IMR-90 (cell line): ENCODE measurements at regions not wholly inside any gene's neighbourhood (a gene's known extent, or its start where the extent isn't known, plus 50 kb on each side); places are given as distances from the start of the nearest gene placed in this dataset.

Experiments used
- ATAC-seq: fragments of 200-7000 bp; cut with Tn5 transposase; 2 replicates; pipeline ENCODE4 v1.9.1; 2020; ENCODE audit warnings: low read depth, mild to moderate bottlenecking, moderate library complexity
- BruUV-seq: library from RNA; stranded (reverse); fragments of 400-500 nt; replicated peaks from 2 replicates; lab custom pipeline; 2021; lab: Mats Ljungman, UMichigan
- CTCF ChIA-PET: fragments of 300-600 bp; formaldehyde crosslinking; extraction: SDS; loops from one replicate; lab custom pipeline; 2021; ENCODE audit warnings: antibody characterized with exemption; lab: Yijun Ruan, JAX
- POLR2A ChIA-PET: fragments of 300-600 bp; sonication (Branson Sonifier 250); formaldehyde crosslinking; loops from one replicate; lab custom pipeline; 2022; ENCODE audit warnings: antibody characterized with exemption; ENCODE audit not compliant: unreplicated experiment; lab: Charles Lee
- DNase-seq: peaks from one replicate; pipeline ENCODE4 v3.0.0; 2013
- H2AFZ ChIP-seq: replicated peaks from 2 replicates; pipeline ENCODE3; 2013; ENCODE audit warnings: low read length, mild to moderate bottlenecking; ENCODE audit not compliant: poor library complexity
- H2AK5ac ChIP-seq: 2 replicates; pipeline ENCODE4 v1.6.1; 2013; ENCODE audit warnings: low read depth, low read length, inconsistent platforms
- H2AK9ac ChIP-seq: replicated peaks from 2 replicates; pipeline ENCODE3; 2013; ENCODE audit warnings: mild to moderate bottlenecking, low read depth, low read length, moderate library complexity; ENCODE audit not compliant: poor library complexity
- H2BK120ac ChIP-seq: 2 replicates; pipeline ENCODE4 v1.6.1; 2013; ENCODE audit warnings: low read depth, low read length, inconsistent platforms
- H2BK15ac ChIP-seq: 3 replicates; pipeline ENCODE4 v1.6.1; 2013; ENCODE audit warnings: low read depth, low read length, inconsistent platforms
- H2BK20ac ChIP-seq: 2 replicates; pipeline ENCODE4 v1.6.1; 2013; ENCODE audit warnings: low read depth, mild to moderate bottlenecking, inconsistent platforms, low read length, moderate library complexity
- H2BK5ac ChIP-seq: 2 replicates; pipeline ENCODE4 v1.6.1; 2013; ENCODE audit warnings: mild to moderate bottlenecking, low read depth, low read length, inconsistent platforms; ENCODE audit not compliant: poor library complexity, severe bottlenecking
- H3K14ac ChIP-seq: replicated peaks from 2 replicates; pipeline ENCODE4 v1.6.1; 2013; ENCODE audit warnings: low read depth, low read length, inconsistent platforms
- H3K18ac ChIP-seq: 2 replicates; pipeline ENCODE4 v1.6.1; 2013; ENCODE audit warnings: low read depth, low read length, control low read depth
- H3K23ac ChIP-seq: 2 replicates; pipeline ENCODE4 v1.6.1; 2013; ENCODE audit warnings: low read depth, low read length, inconsistent platforms
- H3K27ac ChIP-seq: 2 replicates; pipeline ENCODE4 v1.5.1; 2013; ENCODE audit warnings: mild to moderate bottlenecking, control low read depth, low read length; ENCODE audit not compliant: insufficient read depth
- H3K27me3 ChIP-seq: 2 replicates; pipeline ENCODE4 v1.6.1; 2013; ENCODE audit warnings: low read length; ENCODE audit not compliant: control insufficient read depth, insufficient read depth
- H3K36me3 ChIP-seq: 2 replicates; pipeline ENCODE4 v1.6.1; 2013; ENCODE audit warnings: low read length, mixed read lengths; ENCODE audit not compliant: control insufficient read depth, insufficient read depth
- H3K4ac ChIP-seq: 2 replicates; pipeline ENCODE4 v1.6.1; 2013; ENCODE audit warnings: low read depth, low read length, inconsistent platforms
- H3K4me1 ChIP-seq: 2 replicates; pipeline ENCODE4 v1.6.1; 2013; ENCODE audit warnings: low read length, mixed read lengths; ENCODE audit not compliant: control insufficient read depth, insufficient read depth
- H3K4me2 ChIP-seq: 2 replicates; pipeline ENCODE4 v1.6.1; 2013; ENCODE audit warnings: low read depth, mild to moderate bottlenecking, control low read depth, low read length, moderate library complexity
- H3K4me3 ChIP-seq: 2 replicates; pipeline ENCODE4 v1.5.1; 2013; ENCODE audit warnings: low read depth, mild to moderate bottlenecking, control low read depth, low read length, moderate library complexity; ENCODE audit not compliant: insufficient read depth
- H3K56ac ChIP-seq: 2 replicates; pipeline ENCODE4 v1.6.1; 2013; ENCODE audit warnings: low read length, inconsistent platforms; ENCODE audit not compliant: insufficient read depth; ENCODE audit errors: extremely low read depth
- H3K79me1 ChIP-seq, 2 experiments: 2 replicates each; pipeline ENCODE4 v1.6.1; 2013; ENCODE audit warnings: low read length in 2 of 2, inconsistent platforms in 1 of 2, low read depth in 1 of 2
- H3K9ac ChIP-seq: 2 replicates; pipeline ENCODE4 v1.6.1; 2013; ENCODE audit warnings: low read depth, low read length, control low read depth
- H3K9me1 ChIP-seq: 2 replicates; pipeline ENCODE4 v1.6.1; 2013; ENCODE audit warnings: low read length, inconsistent platforms; ENCODE audit not compliant: insufficient read depth
- H3K9me3 ChIP-seq: 2 replicates; pipeline ENCODE4 v1.6.1; 2013; ENCODE audit warnings: low read length; ENCODE audit not compliant: control insufficient read depth, insufficient read depth
- H4K20me1 ChIP-seq: 2 replicates; pipeline ENCODE4 v1.6.1; 2013; ENCODE audit warnings: low read length, inconsistent platforms; ENCODE audit not compliant: insufficient read depth
- H4K5ac ChIP-seq: 2 replicates; pipeline ENCODE4 v1.6.1; 2013; ENCODE audit warnings: mild to moderate bottlenecking, low read depth, low read length, control low read depth
- H4K8ac ChIP-seq, 2 experiments: 2 replicates each; pipeline ENCODE4 v1.6.1; 2013; ENCODE audit warnings: low read depth in 2 of 2, low read length in 2 of 2, control low read depth in 1 of 2, inconsistent platforms in 1 of 2
- H4K91ac ChIP-seq: 2 replicates; pipeline ENCODE4 v1.6.1; 2013; ENCODE audit warnings: low read depth, low read length, inconsistent platforms; ENCODE audit not compliant: insufficient read depth
- BHLHE40 ChIP-seq: fragments of 150-350 bp; IDR thresholded peaks from 2 replicates; pipeline ENCODE4 v1.6.1; 2016; ENCODE audit warnings: mild to moderate bottlenecking, low read depth, low read length
- CEBPB ChIP-seq: IDR thresholded peaks from 2 replicates; pipeline ENCODE4 v1.6.1; 2012; ENCODE audit warnings: low read depth, low read length, improper control_type of control experiment
- CHD1 ChIP-seq: IDR thresholded peaks from 2 replicates; pipeline ENCODE4 v1.6.1; 2012; ENCODE audit warnings: low read depth, low read length, improper control_type of control experiment
- FOS ChIP-seq: fragments of 150-350 bp; IDR thresholded peaks from 2 replicates; pipeline ENCODE4 v1.6.1; 2016; ENCODE audit warnings: low read depth, low read length
- MAFK ChIP-seq: IDR thresholded peaks from 2 replicates; pipeline ENCODE4 v1.6.1; 2012; ENCODE audit warnings: low read depth, low read length, improper control_type of control experiment
- MAZ ChIP-seq: IDR thresholded peaks from 2 replicates; pipeline ENCODE4 v1.6.1; 2012; ENCODE audit warnings: low read depth, mild to moderate bottlenecking, low read length, improper control_type of control experiment, moderate library complexity, borderline replicate concordance
- MXI1 ChIP-seq: IDR thresholded peaks from 2 replicates; pipeline ENCODE4 v1.6.1; 2012; ENCODE audit warnings: low read depth, mild to moderate bottlenecking, low read length, moderate library complexity, borderline replicate concordance
- NFE2L2 ChIP-seq: fragments of 150-350 bp; IDR thresholded peaks from 2 replicates; pipeline ENCODE4 v1.6.1; 2016; ENCODE audit warnings: low read depth, mild to moderate bottlenecking, low read length
- POLR2A ChIP-seq: IDR thresholded peaks from 2 replicates; pipeline ENCODE4 v1.6.1; 2012; ENCODE audit warnings: mild to moderate bottlenecking, low read depth, low read length
- RAD21 ChIP-seq: IDR thresholded peaks from 2 replicates; pipeline ENCODE4 v1.6.1; 2012; ENCODE audit warnings: low read length, improper control_type of control experiment
- RCOR1 ChIP-seq: IDR thresholded peaks from 2 replicates; pipeline ENCODE4 v1.6.1; 2012; ENCODE audit warnings: mild to moderate bottlenecking, low read length, improper control_type of control experiment; ENCODE audit not compliant: insufficient replicate concordance
- RFX5 ChIP-seq: IDR thresholded peaks from 2 replicates; pipeline ENCODE4 v1.8.0; 2012; ENCODE audit warnings: low read depth, mild to moderate bottlenecking, low read length, moderate library complexity
- SMC3 ChIP-seq: fragments of 150-350 bp; IDR thresholded peaks from 2 replicates; pipeline ENCODE4 v1.6.1; 2016; ENCODE audit warnings: low read depth, mild to moderate bottlenecking, antibody characterized with exemption, low read length, moderate library complexity
- WGBS, 2 experiments: methylation state at CpG; one replicate each; pipeline versions ENCODE4 v1.1.5 to v1.1.7; 2013; ENCODE audit warnings: missing lambda C conversion rate in 2 of 2; ENCODE audit not compliant: insufficient read length in 1 of 2; ENCODE audit errors: extremely low coverage in 2 of 2; 5-methylcytosine and 5-hydroxymethylcytosine counted together
- dilution Hi-C: fragments of 300-500 bp; cut with HindIII; formaldehyde crosslinking; loops from one replicate; pipeline ENCODE4 v1.14.3; 2018; ENCODE audit warnings: low sequenced_read_pairs; ENCODE audit not compliant: unreplicated experiment
- in situ Hi-C: fragments of 300-500 bp; cut with MboI; formaldehyde crosslinking; loops from 3 replicates; pipeline ENCODE4 v1.14.3; 2019; ENCODE audit warnings: low sequenced_read_pairs, inconsistent platforms, mixed read lengths
- intact Hi-C: fragments of 100-400 bp; cut with micrococcal nuclease; formaldehyde crosslinking; loops from 2 replicates; pipeline ENCODE4 v1.10.0; 2022
- TF ChIP-seq, protein P1 (sequence below): fragments of 150-350 bp; IDR thresholded peaks from 2 replicates; pipeline ENCODE4 v1.6.1; 2016; ENCODE audit warnings: low read depth, mild to moderate bottlenecking, low read length, moderate library complexity, borderline replicate concordance
- TF ChIP-seq, protein P2 (sequence below): conservative IDR thresholded peaks from 2 replicates; pipeline ENCODE4 v1.5.1; 2012; ENCODE audit warnings: mild to moderate bottlenecking, low read depth, low read length, improper control_type of control experiment
- TF ChIP-seq, protein P3 (sequence below): fragments of 150-350 bp; IDR thresholded peaks from 2 replicates; pipeline ENCODE4 v1.6.1; 2017; ENCODE audit warnings: mild to moderate bottlenecking, antibody characterized with exemption, low read length, low read depth

DNA sequence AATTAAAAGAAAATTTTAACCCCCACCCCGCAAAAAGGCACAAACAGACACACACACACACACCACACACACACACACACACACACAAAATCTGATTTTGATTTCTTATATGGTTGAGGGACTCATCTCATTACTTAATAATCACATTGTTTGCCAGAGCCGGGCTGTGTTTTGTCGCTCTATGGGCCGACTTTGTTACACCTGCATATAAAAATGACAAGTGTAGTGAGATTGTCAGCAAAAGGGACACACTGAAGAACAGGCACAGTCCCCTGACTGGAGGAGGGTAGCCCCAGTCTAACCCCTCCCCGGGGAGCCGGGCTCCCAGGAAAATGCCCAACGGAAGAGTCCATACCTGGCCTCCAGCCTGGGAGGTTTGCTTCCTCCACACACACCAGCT lies 221.6 kb downstream of the ENGASE start:
- POLR2A ChIA-PET: no interaction called here

More for the DNA sequence above, 221.6 kb downstream of the ENGASE start:
- no CpG with 5 or more reads among the region's 7 CpGs for WGBS, 2 experiments
- intact Hi-C loops (no loop called here), dilution Hi-C loops (no loop called here), in situ Hi-C loops (no loop called here)
- Histone ChIP-seq H3K18ac (no peak overlapping the region), H3K4me3 (no peak overlapping the region), H2BK20ac (no peak overlapping the region), H3K27me3 (no peaks in the 10 kb centered on the region; the same call in none of the 2 replicates), H4K91ac (no peak overlapping the region), H2BK15ac (no peak overlapping the region), H3K9ac (no peak overlapping the region), H3K9me1 (no peaks in the 10 kb centered on the region), H2BK120ac (no peak overlapping the region), H3K27ac (no peak overlapping the region), H2AFZ (no peak overlapping the region), H3K56ac (no peak overlapping the region), H3K23ac (no peak overlapping the region), H2AK9ac (no peak overlapping the region), H3K36me3 (no peaks in the 10 kb centered on the region), H2BK5ac (no peak overlapping the region), H3K79me1 (no peaks in the 10 kb centered on the region), H3K4me1 (no peaks in the 10 kb centered on the region), H3K4me2 (no peak overlapping the region), H3K14ac (no peak overlapping the region), H4K5ac (no peak overlapping the region), H3K4ac (no peak overlapping the region), H4K20me1 (no peaks in the 10 kb centered on the region), H3K9me3 (no peaks in the 10 kb centered on the region), H2AK5ac (no peak overlapping the region), H4K8ac (no peak overlapping the region)
- ATAC-seq: no peak
- no TSS peak for BruUV-seq
- CTCF ChIA-PET: no interaction called here
- DNase-seq: no peak
- TF ChIP-seq CHD1 (no peak), BHLHE40 (no peak), MXI1 (no peak), POLR2A (no peak), MAFK (no peak), RCOR1 (no peak), RFX5 (no peak), SMC3 (no peak), FOS (no peak), RAD21 (no peak), MAZ (no peak), CEBPB (no peak), NFE2L2 (no peak)
- TF ChIP-seq, protein P1, sequence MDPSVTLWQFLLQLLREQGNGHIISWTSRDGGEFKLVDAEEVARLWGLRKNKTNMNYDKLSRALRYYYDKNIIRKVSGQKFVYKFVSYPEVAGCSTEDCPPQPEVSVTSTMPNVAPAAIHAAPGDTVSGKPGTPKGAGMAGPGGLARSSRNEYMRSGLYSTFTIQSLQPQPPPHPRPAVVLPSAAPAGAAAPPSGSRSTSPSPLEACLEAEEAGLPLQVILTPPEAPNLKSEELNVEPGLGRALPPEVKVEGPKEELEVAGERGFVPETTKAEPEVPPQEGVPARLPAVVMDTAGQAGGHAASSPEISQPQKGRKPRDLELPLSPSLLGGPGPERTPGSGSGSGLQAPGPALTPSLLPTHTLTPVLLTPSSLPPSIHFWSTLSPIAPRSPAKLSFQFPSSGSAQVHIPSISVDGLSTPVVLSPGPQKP: no peak
- TF ChIP-seq, protein P2, sequence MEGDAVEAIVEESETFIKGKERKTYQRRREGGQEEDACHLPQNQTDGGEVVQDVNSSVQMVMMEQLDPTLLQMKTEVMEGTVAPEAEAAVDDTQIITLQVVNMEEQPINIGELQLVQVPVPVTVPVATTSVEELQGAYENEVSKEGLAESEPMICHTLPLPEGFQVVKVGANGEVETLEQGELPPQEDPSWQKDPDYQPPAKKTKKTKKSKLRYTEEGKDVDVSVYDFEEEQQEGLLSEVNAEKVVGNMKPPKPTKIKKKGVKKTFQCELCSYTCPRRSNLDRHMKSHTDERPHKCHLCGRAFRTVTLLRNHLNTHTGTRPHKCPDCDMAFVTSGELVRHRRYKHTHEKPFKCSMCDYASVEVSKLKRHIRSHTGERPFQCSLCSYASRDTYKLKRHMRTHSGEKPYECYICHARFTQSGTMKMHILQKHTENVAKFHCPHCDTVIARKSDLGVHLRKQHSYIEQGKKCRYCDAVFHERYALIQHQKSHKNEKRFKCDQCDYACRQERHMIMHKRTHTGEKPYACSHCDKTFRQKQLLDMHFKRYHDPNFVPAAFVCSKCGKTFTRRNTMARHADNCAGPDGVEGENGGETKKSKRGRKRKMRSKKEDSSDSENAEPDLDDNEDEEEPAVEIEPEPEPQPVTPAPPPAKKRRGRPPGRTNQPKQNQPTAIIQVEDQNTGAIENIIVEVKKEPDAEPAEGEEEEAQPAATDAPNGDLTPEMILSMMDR: no peak
- TF ChIP-seq, protein P3, sequence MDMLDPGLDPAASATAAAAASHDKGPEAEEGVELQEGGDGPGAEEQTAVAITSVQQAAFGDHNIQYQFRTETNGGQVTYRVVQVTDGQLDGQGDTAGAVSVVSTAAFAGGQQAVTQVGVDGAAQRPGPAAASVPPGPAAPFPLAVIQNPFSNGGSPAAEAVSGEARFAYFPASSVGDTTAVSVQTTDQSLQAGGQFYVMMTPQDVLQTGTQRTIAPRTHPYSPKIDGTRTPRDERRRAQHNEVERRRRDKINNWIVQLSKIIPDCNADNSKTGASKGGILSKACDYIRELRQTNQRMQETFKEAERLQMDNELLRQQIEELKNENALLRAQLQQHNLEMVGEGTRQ: no peak
